ENCODE measurements at regions not wholly inside any gene's neighbourhood (a gene's known extent, or its start where the extent isn't known, plus 50 kb on each side); places are given as distances from the start of the nearest gene placed in this dataset.

- TF ChIP-seq CTCF (conservative IDR thresholded peaks at IDR 0.05 in 1 of 2, IDR thresholded peaks at IDR 0.05 in 1 of 2; ENCODE audit: low read depth in 1 of 2, low read length in 2 of 2) (no peak), EZH2 (IDR thresholded peaks at IDR 0.05; ENCODE audit: low read length, missing control alignments) (no peak)
- no peaks in the 10 kb centered on the region for H3K4me1 ChIP-seq (ENCODE audit: control insufficient read depth, extremely low read depth, insufficient read depth, low read length)
- no peaks in the 10 kb centered on the region for H3K36me3 ChIP-seq (ENCODE audit: control insufficient read depth, insufficient read depth, low read length)
- no peak overlapping the region for H3K9ac ChIP-seq (ENCODE audit: insufficient read depth, low read length)
- no peaks in the 10 kb centered on the region for H3K9me3 ChIP-seq (ENCODE audit: control insufficient read depth, insufficient read depth, low read depth, low read length)
- no peak for DNase-seq (ENCODE audit: low read depth in 2 of 2)
- H3K79me2 ChIP-seq (ENCODE audit: control insufficient read depth, insufficient read depth, low read length), result no peaks in the 10 kb centered on the region
- no peak overlapping the region for H3K4me3 ChIP-seq (replicated peaks in 1 of 4; ENCODE audit: control extremely low read depth in 1 of 4, insufficient read depth in 1 of 4, low read depth in 3 of 4, low read length in 4 of 4)
- no peaks in the 10 kb centered on the region for H4K20me1 ChIP-seq (ENCODE audit: control insufficient read depth, extremely low read depth, insufficient read depth, low read length)
- H3K27ac ChIP-seq (ENCODE audit: insufficient read depth, low read length), result no peak overlapping the region
- no peak overlapping the region for H2AFZ ChIP-seq (ENCODE audit: low read length)
- H3K4me2 ChIP-seq (ENCODE audit: extremely low read depth, insufficient read depth, low read length), result no peak overlapping the region
- H3K27me3 ChIP-seq (ENCODE audit: control insufficient read depth, insufficient read depth, low read length), result no peaks in the 10 kb centered on the region
Observed at GRCh38 chr2:239789711-239790110, 235.4 kb downstream of the NDUFA10 start.

GRCh38 chr2:239788576-239789098 lies 236.5 kb downstream of the NDUFA10 start:
- Histone ChIP-seq H3K27ac (ENCODE audit: insufficient read depth, low read length) (no peak overlapping the region), H3K9me3 (ENCODE audit: control insufficient read depth, insufficient read depth, low read depth, low read length) (no peaks in the 10 kb centered on the region), H3K4me3 (replicated peaks in 1 of 4; ENCODE audit: control extremely low read depth in 1 of 4, insufficient read depth in 1 of 4, low read depth in 3 of 4, low read length in 4 of 4) (no peak overlapping the region), H3K36me3 (ENCODE audit: control insufficient read depth, insufficient read depth, low read length) (no peaks in the 10 kb centered on the region), H2AFZ (ENCODE audit: low read length) (no peak overlapping the region), H3K79me2 (ENCODE audit: control insufficient read depth, insufficient read depth, low read length) (no peaks in the 10 kb centered on the region), H4K20me1 (ENCODE audit: control insufficient read depth, extremely low read depth, insufficient read depth, low read length) (no peaks in the 10 kb centered on the region), H3K27me3 (ENCODE audit: control insufficient read depth, insufficient read depth, low read length) (no peaks in the 10 kb centered on the region), H3K9ac (ENCODE audit: insufficient read depth, low read length) (no peak overlapping the region), H3K4me1 (ENCODE audit: control insufficient read depth, extremely low read depth, insufficient read depth, low read length) (no peaks in the 10 kb centered on the region), H3K4me2 (ENCODE audit: extremely low read depth, insufficient read depth, low read length) (no peak overlapping the region)
- no peak for DNase-seq (ENCODE audit: low read depth in 2 of 2)
- no peak for TF ChIP-seq EZH2 (IDR thresholded peaks at IDR 0.05; ENCODE audit: low read length, missing control alignments)
- no peak for TF ChIP-seq CTCF (conservative IDR thresholded peaks at IDR 0.05 in 1 of 2, IDR thresholded peaks at IDR 0.05 in 1 of 2; ENCODE audit: low read depth in 1 of 2, low read length in 2 of 2)

- DNase-seq (ENCODE audit: low read depth in 2 of 2), result no peak
- H2AFZ ChIP-seq (ENCODE audit: low read length), result no peak overlapping the region
- no peaks in the 10 kb centered on the region for H4K20me1 ChIP-seq (ENCODE audit: control insufficient read depth, extremely low read depth, insufficient read depth, low read length)
- H3K27ac ChIP-seq (ENCODE audit: insufficient read depth, low read length), result no peak overlapping the region
- TF ChIP-seq CTCF (conservative IDR thresholded peaks at IDR 0.05 in 1 of 2, IDR thresholded peaks at IDR 0.05 in 1 of 2; ENCODE audit: low read depth in 1 of 2, low read length in 2 of 2) (no peak), EZH2 (IDR thresholded peaks at IDR 0.05; ENCODE audit: low read length, missing control alignments) (no peak)
- no peak overlapping the region for H3K4me2 ChIP-seq (ENCODE audit: extremely low read depth, insufficient read depth, low read length)
- H3K9me3 ChIP-seq (ENCODE audit: control insufficient read depth, insufficient read depth, low read depth, low read length), result no peaks in the 10 kb centered on the region
- no peaks in the 10 kb centered on the region for H3K79me2 ChIP-seq (ENCODE audit: control insufficient read depth, insufficient read depth, low read length)
- H3K9ac ChIP-seq (ENCODE audit: insufficient read depth, low read length), result no peak overlapping the region
- no peaks in the 10 kb centered on the region for H3K36me3 ChIP-seq (ENCODE audit: control insufficient read depth, insufficient read depth, low read length)
- H3K4me3 ChIP-seq (replicated peaks in 1 of 4; ENCODE audit: control extremely low read depth in 1 of 4, insufficient read depth in 1 of 4, low read depth in 3 of 4, low read length in 4 of 4), result no peak overlapping the region
- H3K27me3 ChIP-seq (ENCODE audit: control insufficient read depth, insufficient read depth, low read length), result no peaks in the 10 kb centered on the region
- no peaks in the 10 kb centered on the region for H3K4me1 ChIP-seq (ENCODE audit: control insufficient read depth, extremely low read depth, insufficient read depth, low read length)
Observed at GRCh38 chr2:239787538-239788050, 237.5 kb downstream of the NDUFA10 start.
